PC-3 (cell line): ENCODE measurements at regions not wholly inside any gene's neighbourhood (a gene's known extent, or its start where the extent isn't known, plus 50 kb on each side); places are given as distances from the start of the nearest gene placed in this dataset.

Experiments used
- EZH2 ChIP-seq: fragments of 300-600 bp; sonication (generic); IDR thresholded peaks from one replicate; pipeline ENCODE4 v1.6.1; 2017; ENCODE audit warnings: antibody characterized with exemption, mild to moderate bottlenecking, low read length; ENCODE audit not compliant: unreplicated experiment
- EZH2phosphoT487 ChIP-seq: fragments of 300-600 bp; sonication (generic); IDR thresholded peaks from 2 replicates; pipeline ENCODE4 v1.6.1; 2018; ENCODE audit warnings: mild to moderate bottlenecking, antibody characterized with exemption, low read length, borderline replicate concordance
- TF ChIP-seq, protein P1 (sequence below): fragments of 300-600 bp; sonication (generic); conservative IDR thresholded peaks from 2 replicates; pipeline ENCODE4 v1.5.1; 2017; ENCODE audit warnings: antibody characterized with exemption, low read depth, mild to moderate bottlenecking, low read length

DNA sequence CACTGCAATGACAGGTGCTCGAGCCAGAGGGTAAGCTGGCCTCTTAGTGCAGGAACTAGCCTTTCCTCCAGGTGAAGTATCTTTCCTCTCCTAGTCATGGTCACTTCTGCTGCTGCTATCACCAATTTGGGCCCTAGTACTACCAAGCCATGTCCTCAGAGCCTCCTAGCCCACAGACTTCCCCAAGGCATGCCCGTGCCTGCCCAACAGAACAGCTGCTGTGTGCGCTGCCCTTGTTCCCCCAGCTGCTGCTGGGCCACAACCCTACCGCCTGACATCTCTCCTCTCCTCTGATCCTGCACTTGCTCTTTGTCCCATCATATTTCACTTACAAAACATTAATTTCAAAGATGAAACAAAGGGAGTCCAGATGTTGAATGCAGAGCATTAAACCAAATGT, 168.5 kb upstream of the FREM2 start:
- TF ChIP-seq EZH2phosphoT487 (no peak), EZH2 (no peak)
- TF ChIP-seq, protein P1, sequence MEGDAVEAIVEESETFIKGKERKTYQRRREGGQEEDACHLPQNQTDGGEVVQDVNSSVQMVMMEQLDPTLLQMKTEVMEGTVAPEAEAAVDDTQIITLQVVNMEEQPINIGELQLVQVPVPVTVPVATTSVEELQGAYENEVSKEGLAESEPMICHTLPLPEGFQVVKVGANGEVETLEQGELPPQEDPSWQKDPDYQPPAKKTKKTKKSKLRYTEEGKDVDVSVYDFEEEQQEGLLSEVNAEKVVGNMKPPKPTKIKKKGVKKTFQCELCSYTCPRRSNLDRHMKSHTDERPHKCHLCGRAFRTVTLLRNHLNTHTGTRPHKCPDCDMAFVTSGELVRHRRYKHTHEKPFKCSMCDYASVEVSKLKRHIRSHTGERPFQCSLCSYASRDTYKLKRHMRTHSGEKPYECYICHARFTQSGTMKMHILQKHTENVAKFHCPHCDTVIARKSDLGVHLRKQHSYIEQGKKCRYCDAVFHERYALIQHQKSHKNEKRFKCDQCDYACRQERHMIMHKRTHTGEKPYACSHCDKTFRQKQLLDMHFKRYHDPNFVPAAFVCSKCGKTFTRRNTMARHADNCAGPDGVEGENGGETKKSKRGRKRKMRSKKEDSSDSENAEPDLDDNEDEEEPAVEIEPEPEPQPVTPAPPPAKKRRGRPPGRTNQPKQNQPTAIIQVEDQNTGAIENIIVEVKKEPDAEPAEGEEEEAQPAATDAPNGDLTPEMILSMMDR: no peak
